SIG-M5 (cell line): ENCODE measurements at regions not wholly inside any gene's neighbourhood (a gene's known extent, or its start where the extent isn't known, plus 50 kb on each side); places are given as distances from the start of the nearest gene placed in this dataset.

Source experiments
- DNase-seq: peaks from one replicate; lab custom pipeline; 2025; lab: John Stamatoyannopoulos, UW

DNA sequence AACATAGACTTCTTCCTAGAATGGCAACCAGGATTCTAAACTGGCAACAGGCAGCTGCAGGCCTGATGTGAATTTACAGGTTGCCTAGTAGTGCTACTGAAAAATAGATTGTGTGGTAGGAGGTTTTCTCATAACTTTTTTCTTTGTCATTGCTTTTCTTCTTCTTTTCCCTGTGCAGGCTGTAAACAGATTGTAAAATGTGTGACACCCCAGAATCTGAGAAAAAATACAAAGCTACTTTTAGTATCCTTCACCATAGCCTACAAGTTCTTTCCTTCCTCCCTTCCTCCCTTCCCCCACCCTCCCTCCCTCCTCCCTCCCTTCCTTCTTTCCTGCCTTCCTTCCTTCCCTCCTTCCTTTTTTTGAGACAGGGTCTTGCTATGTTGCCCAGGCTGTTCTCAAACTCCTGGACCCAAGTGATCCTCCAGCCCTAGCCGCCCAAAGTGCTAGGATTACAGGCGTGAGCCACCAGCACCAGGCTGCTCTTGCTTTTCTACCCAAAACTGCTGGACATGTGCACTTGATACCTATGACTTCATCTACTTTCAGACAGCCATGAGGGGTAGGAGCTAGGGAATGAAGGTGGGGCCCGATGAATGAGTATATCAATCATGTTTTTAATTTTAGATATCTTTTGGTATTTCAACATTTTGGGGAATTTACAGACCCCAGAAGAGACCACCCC is 114.2 kb upstream of the EEA1 start:
- no peak for DNase-seq

GRCh38 chr12:93043877-93044209 is 114.7 kb upstream of the EEA1 start:
- DNase-seq, result no peak

DNA sequence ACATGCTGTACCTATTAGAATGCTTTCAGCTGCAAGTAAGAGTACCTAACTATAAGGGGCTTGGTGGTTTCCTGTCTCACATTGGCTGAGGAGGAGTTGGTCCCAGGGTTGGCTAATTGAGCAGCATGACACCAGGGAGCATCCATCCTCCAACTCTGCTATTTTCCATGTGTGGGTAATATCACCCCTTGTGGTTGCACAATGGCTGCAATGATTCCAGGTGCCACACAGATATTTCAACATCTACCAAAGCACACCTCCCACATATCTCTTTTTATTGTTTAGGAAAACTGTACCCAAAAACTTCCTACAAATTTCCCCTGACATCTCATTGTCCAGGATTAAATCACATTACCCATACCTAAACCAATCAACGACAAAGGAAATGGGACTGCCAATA is 118.0 kb upstream of the EEA1 start:
- DNase-seq, result no peak

DNA sequence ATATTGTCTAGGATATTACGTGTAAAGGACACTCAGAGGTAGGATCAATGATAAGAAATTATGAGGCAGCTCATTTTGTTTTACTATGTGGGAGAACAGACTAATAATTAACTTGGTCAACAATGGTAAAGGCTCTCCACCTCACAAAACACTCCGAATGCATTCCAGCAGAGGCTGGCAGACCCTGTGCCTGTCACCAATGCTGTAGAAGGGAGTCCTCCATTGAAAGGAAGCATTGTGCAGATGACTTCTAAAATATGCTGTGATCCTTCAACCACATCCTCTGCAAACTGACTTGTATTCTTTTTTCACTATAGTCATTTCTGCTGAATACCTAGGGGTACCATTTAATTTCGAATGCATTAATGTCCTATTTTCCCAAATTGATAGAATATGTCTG is 119.6 kb upstream of the EEA1 start:
- no peak for DNase-seq

GRCh38 chr12:93050026-93050747 is 121.1 kb upstream of the EEA1 start:
- DNase-seq, result no peak

GRCh38 chr12:93050748-93051081 is 121.6 kb upstream of the EEA1 start:
- no peak for DNase-seq

GRCh38 chr12:93054021-93054420 is 124.9 kb upstream of the EEA1 start:
- DNase-seq, result no peak

DNA sequence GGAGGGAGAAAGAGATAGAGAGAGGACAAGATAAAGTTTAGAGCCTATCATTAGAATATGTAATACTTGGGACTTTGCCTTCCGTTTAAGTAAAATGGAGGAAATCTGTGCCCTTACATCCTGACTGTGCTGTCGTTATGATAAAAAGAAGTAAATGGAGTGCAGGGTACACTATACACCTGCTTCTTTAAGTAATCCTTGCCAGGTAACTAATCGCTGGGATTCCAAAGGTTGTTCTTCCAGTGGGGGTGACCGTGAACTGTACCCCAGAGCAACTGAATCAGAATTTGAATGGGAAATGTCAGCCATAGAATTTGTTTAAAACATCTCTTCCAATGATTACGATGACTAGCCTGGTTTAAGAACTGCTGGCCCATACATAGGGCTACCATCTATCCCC is 126.1 kb upstream of the EEA1 start:
- no peak for DNase-seq

DNA sequence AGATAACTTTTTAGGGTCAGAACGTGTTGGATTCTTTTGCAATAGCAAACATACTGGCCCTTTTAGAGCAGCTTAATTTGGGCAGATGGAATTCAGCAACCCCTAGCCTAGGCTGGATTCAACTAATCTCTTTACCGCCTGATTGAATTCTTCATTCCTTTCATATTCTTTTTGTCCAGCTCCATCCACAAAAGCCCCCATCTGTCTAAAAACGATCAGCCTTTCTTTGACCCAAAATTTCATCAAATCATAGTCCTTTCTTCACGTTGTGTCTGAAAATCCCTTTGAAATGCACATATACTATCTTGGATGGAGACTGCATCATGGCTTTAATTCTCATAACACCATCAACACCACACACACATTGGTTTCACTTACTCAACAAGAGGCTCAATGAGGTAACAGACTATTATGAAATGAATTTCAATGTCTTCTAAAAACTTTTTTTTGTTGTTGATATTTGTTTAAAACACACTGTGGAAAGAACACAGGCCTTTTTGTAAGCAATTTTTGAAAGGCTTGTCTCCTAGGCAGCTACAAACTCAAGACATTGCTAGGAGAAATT is 128.0 kb upstream of the EEA1 start:
- no peak for DNase-seq

- no peak for DNase-seq
These were observed 129.2 kb upstream of the EEA1 start for GRCh38 chr12:93058280-93058679.

DNA sequence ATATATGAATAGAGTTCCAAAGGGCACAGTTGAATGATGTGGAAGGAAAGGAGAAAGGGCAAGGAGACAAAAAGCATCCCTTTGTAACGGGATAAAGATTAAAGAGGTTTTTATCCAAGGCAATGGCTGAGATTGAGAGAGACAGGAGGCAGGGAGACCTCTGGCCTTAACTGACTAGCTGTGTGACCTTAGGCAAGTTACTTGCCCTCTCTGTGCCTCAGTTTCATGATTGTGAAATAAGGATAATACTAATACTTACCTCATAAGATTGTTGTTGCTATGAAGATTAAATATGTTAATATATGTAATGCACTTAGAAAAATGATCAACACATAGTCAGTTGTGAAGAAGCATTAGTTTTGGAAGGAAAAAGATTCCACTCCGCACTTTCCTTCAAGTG is 130.2 kb upstream of the EEA1 start:
- DNase-seq, result no peak

DNA sequence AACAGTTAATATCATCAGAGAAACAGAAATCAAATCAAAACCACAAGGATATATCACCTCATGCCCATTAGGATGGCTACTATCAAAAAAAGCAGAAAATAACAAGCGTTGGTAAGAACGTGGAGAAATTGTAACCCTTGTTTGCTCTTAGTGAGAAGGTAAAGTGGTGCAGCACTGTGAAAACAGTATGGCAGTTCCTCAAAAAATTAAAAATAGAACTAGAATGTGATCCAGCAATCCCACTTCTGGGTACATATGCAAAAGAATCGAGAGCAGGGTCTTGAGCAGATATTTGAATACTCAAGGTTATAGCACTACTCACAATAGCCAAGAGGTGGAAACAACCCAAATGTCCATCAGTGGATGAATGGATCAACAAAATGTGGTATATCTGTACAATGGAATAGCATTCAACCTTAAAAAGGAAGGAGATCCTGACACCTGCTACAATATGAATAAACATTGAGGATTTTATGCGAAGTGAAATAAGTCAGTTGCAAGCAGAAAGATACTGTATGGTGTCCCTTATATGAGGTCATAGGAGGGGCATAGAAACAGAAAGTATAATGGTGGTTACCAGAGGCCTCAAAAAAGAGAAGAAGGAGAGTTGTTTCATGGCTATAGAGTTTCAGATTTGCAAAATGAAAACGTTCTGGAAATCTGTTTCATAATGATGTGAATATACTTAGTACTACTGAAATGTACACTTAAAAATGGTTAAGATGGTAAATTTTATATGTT is 131.0 kb upstream of the EEA1 start:
- DNase-seq, result no peak

DNA sequence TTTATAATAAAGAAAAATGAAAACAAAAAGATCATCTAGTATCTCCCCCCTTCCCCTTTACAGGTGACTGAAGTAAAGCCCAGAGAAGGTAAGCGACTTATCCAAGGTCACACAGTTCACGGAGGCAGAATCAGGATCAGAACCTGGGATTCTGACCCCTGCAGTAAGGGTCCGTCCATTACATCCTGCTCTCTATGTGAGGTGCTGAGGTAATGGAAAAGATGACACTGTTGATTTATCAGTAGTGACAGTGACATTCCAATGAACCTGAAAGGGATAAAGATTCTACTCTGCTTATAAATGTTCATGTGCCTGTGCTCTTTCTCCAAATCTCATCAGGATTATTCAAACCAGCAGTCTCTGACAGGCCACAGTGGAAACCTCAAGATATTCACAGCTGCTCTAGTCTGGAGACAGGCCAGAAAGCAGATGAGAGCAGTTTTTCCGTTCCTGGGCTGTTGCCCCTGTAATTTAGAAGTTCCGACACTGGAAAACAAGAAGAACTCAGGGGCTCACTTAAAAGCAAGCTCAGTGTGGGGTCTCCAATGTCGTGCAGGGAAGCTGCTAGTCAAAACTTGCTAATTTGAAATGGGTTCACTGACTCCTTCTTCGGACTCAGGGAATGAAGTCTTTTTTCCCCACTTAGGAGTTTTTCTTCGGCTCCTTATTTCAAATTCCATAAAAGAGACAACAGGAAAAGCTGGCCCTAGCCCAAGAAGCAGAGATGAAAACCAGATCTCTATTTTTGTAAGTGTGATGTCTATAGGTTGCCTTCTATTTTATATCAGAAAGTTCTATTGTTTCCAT is 131.8 kb upstream of the EEA1 start:
- no peak for DNase-seq

GRCh38 chr12:93061473-93062419 is 132.7 kb upstream of the EEA1 start:
- DNase-seq, result no peak

DNA sequence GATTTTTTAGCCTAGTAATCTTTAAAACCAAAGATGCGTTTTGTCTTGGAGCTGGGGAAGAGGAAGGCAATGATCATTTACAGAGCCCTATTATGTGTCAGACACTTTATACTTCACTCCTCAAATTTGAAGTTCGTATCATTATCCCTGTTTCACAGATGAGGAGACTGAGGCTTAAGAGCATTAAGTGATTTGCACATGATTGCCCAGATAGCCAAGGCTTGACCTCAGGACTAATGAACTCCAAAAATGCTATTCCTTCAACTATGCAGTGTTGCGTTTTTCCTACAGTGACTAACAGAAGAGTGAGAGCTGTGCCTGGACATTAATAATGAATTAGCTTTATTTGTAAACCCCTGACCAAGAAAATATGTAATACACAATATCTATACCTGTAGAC is 136.8 kb upstream of the EEA1 start:
- no peak for DNase-seq

GRCh38 chr12:93072340-93072739 is 143.2 kb upstream of the EEA1 start:
- DNase-seq, result no peak

DNA sequence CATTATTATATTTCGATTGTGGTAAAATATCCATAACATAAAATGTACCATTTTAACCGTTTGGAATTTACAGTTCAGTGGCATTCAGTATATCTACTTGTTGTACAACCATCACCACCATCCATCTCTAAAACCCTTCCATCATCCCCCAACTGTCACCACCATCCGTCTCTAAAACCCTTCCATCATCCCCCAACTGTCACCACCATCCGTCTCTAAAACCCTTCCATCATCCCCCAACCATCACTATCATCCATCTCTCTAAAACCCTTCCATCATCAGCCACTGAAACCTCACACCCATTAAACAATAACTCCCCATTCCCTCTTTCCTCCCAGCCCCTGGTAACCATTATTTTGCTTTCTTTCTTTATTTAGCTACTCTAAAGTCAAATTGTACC is 144.2 kb upstream of the EEA1 start:
- DNase-seq, result no peak

- no peak for DNase-seq
These were observed 149.0 kb upstream of the EEA1 start for GRCh38 chr12:93078059-93078458.

DNA sequence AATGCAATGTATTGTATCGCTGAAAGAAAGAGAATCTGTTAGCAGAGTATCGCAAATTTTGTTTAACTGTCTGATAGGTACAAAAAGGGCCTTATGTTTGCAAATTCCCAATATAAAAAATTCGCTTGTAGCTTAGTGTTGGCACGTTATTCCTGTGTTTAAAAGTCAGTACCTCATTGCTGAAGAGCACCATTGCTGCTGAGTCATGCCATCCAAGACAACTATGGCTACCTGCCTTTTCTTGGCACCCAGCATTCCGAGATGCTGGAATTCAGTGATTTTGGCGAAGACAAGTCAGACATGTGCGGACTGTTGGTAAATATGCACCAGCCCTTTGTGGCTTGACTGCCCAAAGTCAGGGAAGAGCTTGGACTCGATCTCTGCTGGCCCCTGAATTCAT is 149.5 kb upstream of the EEA1 start:
- no peak for DNase-seq

DNA sequence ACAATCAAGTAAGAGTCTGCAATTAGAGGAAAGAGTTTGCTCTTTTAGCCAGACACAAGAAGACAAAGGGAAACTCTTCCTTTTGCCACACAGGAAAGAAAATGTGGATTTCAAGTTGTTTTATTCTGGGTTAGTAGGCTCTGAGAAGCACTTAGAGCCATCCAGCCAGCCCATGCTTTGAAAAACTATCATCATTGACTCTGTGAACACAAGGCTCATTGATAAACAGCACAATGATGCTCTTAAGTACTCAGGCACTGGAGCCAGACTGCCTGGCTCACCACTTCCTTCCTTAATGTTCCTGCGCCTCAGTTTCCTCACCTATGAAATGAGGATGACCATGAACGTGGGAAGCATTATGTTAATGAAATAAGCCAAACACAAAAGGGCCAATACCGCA is 150.2 kb upstream of the EEA1 start:
- no peak for DNase-seq

- no peak for DNase-seq
These were observed 150.9 kb upstream of the EEA1 start for GRCh38 chr12:93079976-93080375.
